ENCODE measurements at regions not wholly inside any gene's neighbourhood (a gene's known extent, or its start where the extent isn't known, plus 50 kb on each side); places are given as distances from the start of the nearest gene placed in this dataset.

DNA sequence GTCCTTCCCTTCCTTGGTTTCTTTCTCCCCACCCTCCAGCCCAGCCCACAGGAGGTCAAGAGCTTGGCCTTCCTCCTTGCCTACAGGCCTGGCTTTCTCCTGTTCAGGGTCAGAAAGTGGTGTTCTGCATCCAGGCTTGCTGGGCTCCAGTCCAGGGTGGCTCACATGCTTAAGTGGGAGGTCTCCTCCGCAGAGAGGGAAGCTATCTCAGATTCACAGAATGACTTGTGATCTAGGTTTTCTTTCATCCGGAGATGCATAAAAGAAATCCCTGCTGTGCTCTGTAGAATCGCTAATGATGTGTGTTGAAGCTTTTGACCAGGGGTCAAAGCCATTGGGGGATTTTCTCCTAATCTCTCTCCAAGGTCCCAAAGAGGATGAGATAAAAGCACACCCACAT lies 382.3 kb upstream of the EEF2KMT start:
- Histone ChIP-seq H3K27me3 (replicated peaks in 1 of 7) (peaks cover 0 to 33% (median 0%) of the 10 kb centered on the region in 7 donors), H3K36me3 (no peaks in the 10 kb centered on the region), H3K27ac (no peak overlapping the region), H3K9me3 (no peaks in the 10 kb centered on the region), H3K4me3 (no peak overlapping the region), H3K4me1 (no peaks in the 10 kb centered on the region)
- DNase-seq, result no peak
- 12 to 34% (median 18%) methylated on average over 3 of the region's 3 CpGs for WGBS, 5 donors
- TF ChIP-seq POLR2A (IDR thresholded peaks at IDR 0.05) (no peak), POLR2AphosphoS5 (IDR thresholded peaks at IDR 0.05) (no peak), CTCF (IDR thresholded peaks at IDR 0.05 in 8 of 11, conservative IDR thresholded peaks at IDR 0.05 in 3 of 11) (no peak)
- intact Hi-C loops (cut with DNase I; ENCODE audit: low total_unique reads), result no loop called here

GRCh38 chr16:5478036-5478435 lies 380.4 kb upstream of the EEF2KMT start:
- TF ChIP-seq POLR2A (IDR thresholded peaks at IDR 0.05), result no peak
- no peak for TF ChIP-seq CTCF (IDR thresholded peaks at IDR 0.05 in 8 of 11, conservative IDR thresholded peaks at IDR 0.05 in 3 of 11)
- TF ChIP-seq POLR2AphosphoS5 (IDR thresholded peaks at IDR 0.05), result no peak
- H3K27me3 ChIP-seq (replicated peaks in 1 of 7), result peaks cover 0 to 36% (median 0%) of the 10 kb centered on the region in 7 donors
- no peak for DNase-seq
- no peak overlapping the region for H3K27ac ChIP-seq
- no peak overlapping the region for H3K4me3 ChIP-seq
- 60 to 80% (median 74%) methylated on average over 7 of the region's 7 CpGs for WGBS, 5 donors
- H3K36me3 ChIP-seq, result no peaks in the 10 kb centered on the region
- H3K9me3 ChIP-seq, result no peaks in the 10 kb centered on the region
- no peaks in the 10 kb centered on the region for H3K4me1 ChIP-seq
- intact Hi-C loops (cut with DNase I; ENCODE audit: low total_unique reads), result no loop called here

GRCh38 chr16:5477251-5477650 lies 379.7 kb upstream of the EEF2KMT start:
- WGBS, 5 donors, result 70 to 74% (median 72%) methylated on average over 6 of the region's 6 CpGs
- no peak for TF ChIP-seq POLR2A (IDR thresholded peaks at IDR 0.05)
- H3K36me3 ChIP-seq, result no peaks in the 10 kb centered on the region

GRCh38 chr16:5472552-5472951 lies 375.0 kb upstream of the EEF2KMT start:
- intact Hi-C loops (cut with DNase I; ENCODE audit: low total_unique reads), result no loop called here
- no peaks in the 10 kb centered on the region for H3K36me3 ChIP-seq
- WGBS, 5 donors, result 30 to 47% (median 44%) methylated on average over 7 of the region's 7 CpGs
- peaks cover 0 to 33% (median 0%) of the 10 kb centered on the region in 7 donors for H3K27me3 ChIP-seq (replicated peaks in 1 of 7)
- no peak overlapping the region for H3K4me3 ChIP-seq
- no peak for TF ChIP-seq POLR2AphosphoS5 (IDR thresholded peaks at IDR 0.05)
- no peak for TF ChIP-seq POLR2A (IDR thresholded peaks at IDR 0.05)
- TF ChIP-seq CTCF (IDR thresholded peaks at IDR 0.05 in 8 of 11, conservative IDR thresholded peaks at IDR 0.05 in 3 of 11), result no peak
- H3K27ac ChIP-seq, result no peak overlapping the region
- no peaks in the 10 kb centered on the region for H3K4me1 ChIP-seq
- peaks cover 0 to 24% (median 8%) of the 10 kb centered on the region in 8 donors for H3K9me3 ChIP-seq
- no peak for DNase-seq

More at GRCh38 chr16:5477251-5477650, 379.7 kb upstream of the EEF2KMT start:
- no peak overlapping the region for H3K27ac ChIP-seq
- intact Hi-C loops (cut with DNase I; ENCODE audit: low total_unique reads), result no loop called here
- H3K4me1 ChIP-seq, result no peaks in the 10 kb centered on the region
- H3K27me3 ChIP-seq (replicated peaks in 1 of 7), result peaks cover 0 to 41% (median 0%) of the 10 kb centered on the region in 7 donors
- H3K9me3 ChIP-seq, result no peaks in the 10 kb centered on the region
- no peak overlapping the region for H3K4me3 ChIP-seq
- no peak for DNase-seq

DNA sequence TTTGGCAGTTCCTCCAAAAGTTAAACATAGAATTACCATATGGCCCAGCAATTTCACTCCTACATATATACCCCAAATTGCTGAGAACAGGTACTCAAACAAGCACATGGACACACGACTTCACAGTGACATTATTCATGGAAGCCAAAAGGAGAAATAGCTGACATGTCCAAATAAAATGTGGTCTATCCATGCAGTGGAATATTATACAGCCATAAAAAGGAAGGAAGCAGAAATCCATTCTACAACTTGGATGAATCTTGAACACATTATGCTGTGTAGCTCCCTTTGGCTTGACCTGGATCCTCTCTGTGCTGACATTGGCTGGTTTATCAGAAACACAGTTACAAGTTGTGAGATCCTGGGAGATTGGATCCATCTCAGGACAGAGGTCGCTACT lies 370.9 kb upstream of the EEF2KMT start:
- peaks cover 0 to 24% (median 8%) of the 10 kb centered on the region in 8 donors for H3K9me3 ChIP-seq
- no peaks in the 10 kb centered on the region for H3K4me1 ChIP-seq
- H3K27ac ChIP-seq, result no peak overlapping the region
- intact Hi-C loops (cut with DNase I; ENCODE audit: low total_unique reads), result no loop called here
- TF ChIP-seq POLR2A (IDR thresholded peaks at IDR 0.05), result no peak
- TF ChIP-seq POLR2AphosphoS5 (IDR thresholded peaks at IDR 0.05), result no peak
- TF ChIP-seq CTCF (IDR thresholded peaks at IDR 0.05 in 8 of 11, conservative IDR thresholded peaks at IDR 0.05 in 3 of 11), result no peak
- no peak for DNase-seq
- 63 to 85% (median 70%) methylated on average over 2 of the region's 2 CpGs for WGBS, 5 donors
- H3K4me3 ChIP-seq, result no peak overlapping the region
- no peaks in the 10 kb centered on the region for H3K36me3 ChIP-seq
- peaks cover 0 to 31% (median 0%) of the 10 kb centered on the region in 7 donors for H3K27me3 ChIP-seq (replicated peaks in 1 of 7)
